ENCODE measurements at regions not wholly inside any gene's neighbourhood (a gene's known extent, or its start where the extent isn't known, plus 50 kb on each side); places are given as distances from the start of the nearest gene placed in this dataset.
"Not testable (repeated sequence)": the region's sequence is repeated elsewhere in the genome, so short reads cannot be mapped to it uniquely, and the experiment has no call there.

- no peak for DNase-seq
Measured at GRCh38 chr4:67328393-67328792, 216.9 kb downstream of the CENPC start.

DNA sequence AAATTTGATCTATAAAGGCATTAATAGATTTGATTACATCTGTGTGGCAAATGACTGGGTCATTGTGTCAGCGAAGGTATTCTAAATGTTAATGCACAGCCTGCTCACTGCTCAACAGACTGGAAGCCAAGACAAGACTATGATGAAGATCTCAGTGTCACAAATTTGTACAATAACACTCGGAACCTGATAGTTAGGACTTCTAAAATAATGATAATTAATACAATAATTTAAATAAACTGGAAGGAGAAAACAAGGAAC is 217.4 kb downstream of the CENPC start:
- no peak for DNase-seq

DNA sequence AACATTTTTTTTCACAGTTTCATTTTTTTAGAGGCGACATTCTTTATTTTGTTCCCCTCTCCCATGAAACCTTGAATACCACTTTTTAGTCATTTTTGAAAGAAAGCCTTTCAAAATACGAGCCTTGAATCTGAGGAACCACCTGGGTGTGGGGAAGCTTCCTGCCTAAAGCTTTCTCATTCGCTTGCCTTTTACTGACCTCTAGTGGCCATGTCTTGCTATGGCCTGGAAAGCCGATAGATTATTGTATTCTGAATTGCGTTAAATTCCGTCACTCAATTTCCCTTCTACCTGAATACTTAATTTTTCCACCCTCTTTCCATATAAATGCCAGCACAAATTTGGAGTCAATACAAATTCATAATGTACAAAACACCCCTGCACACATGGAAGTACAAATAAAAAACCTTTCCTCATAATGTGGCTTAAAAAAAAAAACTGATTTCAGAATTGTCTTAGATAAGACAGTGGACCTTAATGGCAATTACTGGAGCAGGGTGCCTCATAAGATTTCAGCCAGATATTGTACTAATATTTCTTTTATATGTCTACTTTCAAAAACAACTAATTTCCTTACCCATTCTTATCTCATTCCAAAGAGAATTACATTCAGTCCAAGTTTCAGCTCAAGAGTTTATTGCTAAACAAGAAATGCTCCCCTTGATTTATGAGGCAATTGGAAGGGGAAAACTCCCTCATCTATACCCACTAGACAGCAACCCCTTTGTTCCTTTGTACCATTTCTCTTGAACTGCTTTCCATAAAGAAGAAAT is 217.9 kb downstream of the CENPC start:
- peak; percentile 45 for DNase-seq

DNA sequence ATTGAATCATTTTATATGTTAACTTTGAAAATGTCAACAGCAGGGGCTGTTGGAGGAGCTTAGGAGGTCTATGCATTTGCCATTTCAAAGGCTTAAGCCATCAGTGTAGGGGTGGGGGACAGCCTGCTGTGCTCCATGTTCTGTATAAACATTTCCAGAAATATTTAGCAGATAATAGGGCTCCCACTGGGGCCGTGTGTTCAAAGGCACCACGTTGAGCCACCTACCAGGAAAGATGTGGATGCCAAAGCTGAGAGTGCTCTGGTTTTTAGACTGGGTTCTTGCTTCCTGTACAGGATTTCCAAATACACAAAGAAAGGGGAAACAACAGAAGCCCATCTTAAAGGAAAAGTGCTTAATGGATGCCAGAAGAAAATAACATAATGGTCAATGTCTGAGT is 219.5 kb downstream of the CENPC start:
- DNase-seq: no peak

DNA sequence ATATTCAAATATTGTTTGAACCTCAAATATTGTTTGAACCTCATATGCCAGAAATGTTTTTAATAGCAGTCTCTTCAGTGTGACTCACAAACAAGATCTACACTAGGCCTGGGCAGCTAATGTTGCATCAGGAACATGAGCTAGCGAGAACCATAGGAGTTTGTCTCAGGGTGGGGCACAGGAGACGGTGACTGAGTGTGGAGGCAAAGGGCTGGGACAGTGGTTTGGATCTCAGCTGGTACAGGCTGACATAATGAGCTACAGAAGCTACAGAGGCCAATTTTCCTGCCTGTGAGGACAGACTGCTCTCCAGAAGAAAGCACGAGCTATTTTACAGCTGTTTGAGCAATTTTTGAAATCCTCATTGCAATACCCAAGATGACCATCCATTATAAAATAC is 224.7 kb downstream of the CENPC start:
- no peak for DNase-seq

GRCh38 chr4:67319607-67320006 is 225.7 kb downstream of the CENPC start:
- not testable (repeated sequence) for DNase-seq

GRCh38 chr4:67300497-67301185 is 244.7 kb downstream of the CENPC start:
- DNase-seq: not testable (repeated sequence)

- DNase-seq: no peak
Measured at GRCh38 chr4:67292636-67293035, 252.7 kb downstream of the CENPC start.

DNA sequence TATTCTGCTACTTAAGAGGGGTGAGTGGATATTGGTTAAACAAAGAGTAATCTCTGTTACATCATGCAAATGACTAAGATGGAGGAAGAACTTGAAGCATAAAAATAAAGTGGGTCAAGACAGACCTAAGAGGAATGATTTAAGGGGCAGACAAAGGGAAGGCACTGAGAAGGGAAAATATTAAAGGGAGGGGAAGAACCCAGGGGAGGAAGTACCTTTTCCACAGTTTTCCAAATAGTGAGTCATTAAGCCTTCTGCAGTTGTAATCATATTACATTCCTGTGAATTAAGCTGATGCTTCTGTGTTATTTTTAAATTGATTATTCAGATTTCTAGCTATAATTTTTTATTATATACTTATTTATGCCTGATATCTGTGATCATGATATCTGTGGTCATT is 253.3 kb downstream of the CENPC start:
- DNase-seq: no peak

DNA sequence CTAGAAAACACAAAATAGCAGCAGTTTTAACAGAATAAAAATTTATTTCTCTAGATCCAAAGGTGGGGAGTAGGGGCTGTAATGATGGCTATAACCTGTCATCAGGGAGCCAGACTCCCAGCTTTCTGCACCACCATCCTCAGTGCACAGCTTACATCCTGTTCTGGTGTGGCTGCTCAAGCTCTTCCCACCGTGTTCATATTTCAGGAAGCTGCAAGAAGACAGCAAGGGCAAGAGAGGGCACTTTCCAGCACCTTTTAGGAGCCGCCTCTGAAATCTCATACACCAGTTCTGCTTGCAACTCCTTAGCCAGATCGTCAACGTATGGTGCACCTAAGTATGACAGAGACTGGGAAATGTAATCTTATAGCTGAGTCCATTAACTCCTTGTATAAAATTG is 253.7 kb downstream of the CENPC start:
- DNase-seq: no peak

GRCh38 chr4:67288964-67289363 is 256.3 kb downstream of the CENPC start:
- no peak for DNase-seq

- DNase-seq: no peak
Measured at GRCh38 chr4:67286724-67287123, 258.6 kb downstream of the CENPC start.

GRCh38 chr4:67282749-67283148 is 262.6 kb downstream of the CENPC start:
- DNase-seq: no peak

GRCh38 chr4:67275179-67275750 is 270.0 kb downstream of the CENPC start:
- DNase-seq: no peak

- DNase-seq: not testable (repeated sequence)
Measured at GRCh38 chr4:67274671-67275070, 270.6 kb downstream of the CENPC start.

- DNase-seq: no peak
Measured at GRCh38 chr4:67273666-67274065, 271.6 kb downstream of the CENPC start.

- no peak for DNase-seq
Measured at GRCh38 chr4:67261971-67262370, 283.3 kb downstream of the CENPC start.

GRCh38 chr4:67256388-67257043 is 288.8 kb downstream of the CENPC start:
- DNase-seq: no peak

- no peak for DNase-seq
Measured at GRCh38 chr4:67250131-67250896, 295.0 kb downstream of the CENPC start.

- DNase-seq: no peak
Measured at GRCh38 chr4:67236788-67237187, 308.5 kb downstream of the CENPC start.

DNA sequence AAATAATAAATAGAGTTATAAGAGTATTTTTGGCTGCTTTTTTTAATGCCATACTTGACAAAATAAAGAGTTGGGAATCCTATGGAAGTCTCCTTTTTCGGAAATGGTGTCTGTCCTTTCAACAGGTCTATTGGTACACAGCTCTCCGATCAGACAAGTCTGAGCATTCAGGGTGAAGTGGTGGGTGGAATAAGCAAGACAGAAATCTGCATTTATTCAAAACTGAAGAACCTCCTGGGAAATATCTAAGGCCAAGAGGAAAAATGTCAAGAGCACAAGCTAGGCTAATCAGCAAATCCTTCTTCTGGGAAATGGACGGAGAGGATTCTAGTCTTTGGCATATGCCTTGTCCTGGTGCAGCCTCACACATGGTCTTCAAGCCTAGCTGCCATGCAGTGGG is 309.0 kb downstream of the CENPC start:
- no peak for DNase-seq

GRCh38 chr4:67234296-67234695 is 311.0 kb downstream of the CENPC start:
- peak; percentile 60 for DNase-seq

GRCh38 chr4:67229148-67229547 is 316.2 kb downstream of the CENPC start:
- DNase-seq: no peak

Measured in fibroblast of skin of right biceps (primary cell).